Caki2 (cell line): ENCODE measurements at regions not wholly inside any gene's neighbourhood (a gene's known extent, or its start where the extent isn't known, plus 50 kb on each side); places are given as distances from the start of the nearest gene placed in this dataset.
A peak's percentile ranks its signal among the peaks of the same experiment; 100 is the strongest.

Experiments used
- DNase-seq: peaks from one replicate; pipeline ENCODE4 v3.0.0-alpha.2; 2015; ENCODE audit warnings: low read depth
- in situ Hi-C: cut with HindIII; loops from 2 replicates; pipeline ENCODE4 v1.10.0; 2016; ENCODE audit warnings: low sequenced_read_pairs, low pct_unique_long_range_greater_than_20kb, mixed read lengths

GRCh38 chr14:65210822-65211182, 108.5 kb upstream of the MAX start:
- in situ Hi-C loops = no loop called here
- DNase-seq = no peak

GRCh38 chr14:65211341-65211987, 109.1 kb upstream of the MAX start:
- in situ Hi-C loops = no loop called here
- DNase-seq = peak; percentile 27

GRCh38 chr14:65213316-65213715, 111.0 kb upstream of the MAX start:
- DNase-seq = no peak
- in situ Hi-C loops = no loop called here

- no peak for DNase-seq
- in situ Hi-C loops = no loop called here
Observed at GRCh38 chr14:65214741-65215140, 112.4 kb upstream of the MAX start.

- no peak for DNase-seq
- in situ Hi-C loops = no loop called here
Observed at GRCh38 chr14:65219353-65219752, 117.0 kb upstream of the MAX start.

- in situ Hi-C loops = no loop called here
- DNase-seq = no peak
Observed at GRCh38 chr14:65222440-65222858, 120.1 kb upstream of the MAX start.

GRCh38 chr14:65223636-65224035, 121.3 kb upstream of the MAX start:
- DNase-seq = no peak
- in situ Hi-C loops = no loop called here

GRCh38 chr14:65224799-65225198, 122.5 kb upstream of the MAX start:
- no peak for DNase-seq
- in situ Hi-C loops = no loop called here

- in situ Hi-C loops = no loop called here
Observed at GRCh38 chr14:65225299-65226159, 123.2 kb upstream of the MAX start.

GRCh38 chr14:65226824-65227604, 124.7 kb upstream of the MAX start:
- in situ Hi-C loops = no loop called here
- no peak for DNase-seq

More at GRCh38 chr14:65225299-65226159, 123.2 kb upstream of the MAX start:
- peak; percentile 41 for DNase-seq

- in situ Hi-C loops = no loop called here
- DNase-seq = no peak
Observed at GRCh38 chr14:65228436-65228835, 126.1 kb upstream of the MAX start.

- in situ Hi-C loops = no loop called here
- no peak for DNase-seq
Observed at GRCh38 chr14:65228956-65229747, 126.8 kb upstream of the MAX start.

- DNase-seq = no peak
- in situ Hi-C loops = no loop called here
Observed at GRCh38 chr14:65229748-65230728, 127.7 kb upstream of the MAX start.

GRCh38 chr14:65231286-65231980, 129.1 kb upstream of the MAX start:
- in situ Hi-C loops = no loop called here
- DNase-seq = no peak

GRCh38 chr14:65234752-65235361, 132.5 kb upstream of the MAX start:
- in situ Hi-C loops = no loop called here
- DNase-seq = no peak

GRCh38 chr14:65237023-65237814, 134.9 kb upstream of the MAX start:
- in situ Hi-C loops = no loop called here
- DNase-seq = no peak
